KG1 (cell line): ENCODE measurements at regions not wholly inside any gene's neighbourhood (a gene's known extent, or its start where the extent isn't known, plus 50 kb on each side); places are given as distances from the start of the nearest gene placed in this dataset.
"Not testable (repeated sequence)": the region's sequence is repeated elsewhere in the genome, so short reads cannot be mapped to it uniquely, and the experiment has no call there.

Experiments
- DNase-seq: peaks from one replicate; lab custom pipeline; 2025; lab: John Stamatoyannopoulos, UW

DNA sequence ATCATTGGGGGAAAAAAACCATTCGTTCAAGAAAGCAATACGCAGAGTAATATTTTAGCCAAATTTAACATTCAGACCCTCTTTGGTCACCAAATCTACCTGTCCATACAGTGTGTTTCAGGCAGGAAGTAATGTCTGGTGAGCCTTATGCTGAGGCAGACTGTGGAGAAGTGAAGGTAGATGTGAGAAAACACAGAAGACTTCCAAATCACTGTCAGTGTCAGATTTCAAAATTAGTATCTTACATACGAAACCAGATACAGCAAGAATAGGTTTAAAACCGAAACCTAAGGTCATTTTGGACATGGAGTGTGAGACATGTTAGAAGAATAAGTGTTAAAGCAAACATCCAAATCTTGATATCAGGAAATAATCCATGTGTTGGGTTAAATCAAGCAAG, 664.5 kb upstream of the HTR2C start:
- DNase-seq: no peak

GRCh38 chrX:113906168-113906567, 677.7 kb upstream of the HTR2C start:
- no peak for DNase-seq

DNA sequence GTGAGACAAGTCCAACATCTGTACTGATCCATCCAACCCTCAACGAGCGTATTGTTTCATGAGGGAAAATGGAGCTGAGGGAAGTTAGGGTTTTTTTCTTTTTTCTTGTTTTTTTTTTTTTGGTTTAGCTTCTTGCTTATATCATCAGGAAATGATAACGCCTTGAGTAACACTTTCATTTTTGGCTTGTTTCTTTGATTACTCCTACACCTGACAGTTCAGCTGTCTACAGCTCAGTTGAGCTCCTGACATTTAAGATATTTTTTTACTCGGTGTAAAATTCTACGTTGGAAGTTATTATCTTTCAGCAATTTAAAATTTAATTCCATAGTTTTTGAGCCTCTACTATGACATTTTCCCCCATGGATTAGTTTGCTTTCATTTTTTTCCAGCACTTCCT, 691.0 kb upstream of the HTR2C start:
- no peak for DNase-seq

- DNase-seq: no peak
These were observed 691.5 kb upstream of the HTR2C start for GRCh38 chrX:113892401-113892800.

DNA sequence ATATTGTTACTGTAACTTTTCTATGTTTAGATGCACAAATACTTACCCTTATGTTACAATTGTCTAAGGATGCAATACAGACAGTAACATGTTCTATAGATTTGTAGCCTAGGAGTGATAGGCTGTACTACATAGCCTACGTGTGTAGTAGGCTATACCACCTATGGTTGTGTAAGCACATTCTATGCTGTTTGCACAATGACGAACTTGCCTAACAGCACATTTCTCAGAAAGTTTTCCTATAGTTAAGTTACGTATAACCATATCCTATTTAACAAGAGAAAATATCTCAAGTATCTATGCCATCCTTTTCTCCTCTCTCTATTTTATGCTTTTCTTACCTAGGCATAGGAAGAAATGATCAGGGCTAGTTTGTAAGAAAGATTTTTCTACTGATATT, 710.8 kb upstream of the HTR2C start:
- DNase-seq: no peak

DNA sequence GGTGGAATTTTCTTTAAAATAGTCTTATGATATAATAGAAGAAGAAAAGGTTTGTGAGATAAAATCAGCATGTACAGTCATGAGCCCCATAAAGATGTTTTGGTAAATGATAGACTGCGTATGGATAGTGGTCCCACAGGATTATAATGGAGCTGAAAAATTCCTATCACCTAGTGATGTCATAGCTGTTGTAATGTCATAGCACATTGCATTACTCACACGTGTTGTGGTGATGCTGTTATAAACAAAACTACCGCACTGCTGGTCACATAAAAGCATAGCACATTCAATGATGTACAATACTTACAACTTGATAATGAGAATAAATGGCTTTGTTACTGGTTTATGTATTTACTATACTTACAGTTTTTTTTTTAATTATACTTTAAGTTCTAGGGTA, 715.2 kb upstream of the HTR2C start:
- no peak for DNase-seq

DNA sequence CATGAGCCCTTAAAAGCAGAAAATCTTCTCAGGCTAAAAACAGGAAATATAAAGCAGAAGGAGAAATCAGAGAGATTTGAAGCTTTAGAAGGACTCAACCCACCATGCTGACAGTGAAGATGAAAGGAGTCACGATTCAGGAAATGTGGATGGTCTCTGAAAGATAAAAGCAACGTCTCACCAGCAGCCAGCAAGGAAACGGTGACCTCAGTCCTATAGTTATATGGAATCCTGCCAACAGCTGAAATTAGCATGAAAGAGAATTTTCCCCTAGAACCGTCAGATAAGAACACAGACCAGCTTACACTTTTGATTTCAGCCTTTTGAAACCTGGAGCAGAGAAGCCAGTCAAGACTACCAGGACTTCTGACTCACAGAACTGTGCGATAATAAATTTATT, 715.7 kb upstream of the HTR2C start:
- peak; percentile 1 for DNase-seq

- DNase-seq: no peak
These were observed 734.5 kb upstream of the HTR2C start for GRCh38 chrX:113849408-113849807.

DNA sequence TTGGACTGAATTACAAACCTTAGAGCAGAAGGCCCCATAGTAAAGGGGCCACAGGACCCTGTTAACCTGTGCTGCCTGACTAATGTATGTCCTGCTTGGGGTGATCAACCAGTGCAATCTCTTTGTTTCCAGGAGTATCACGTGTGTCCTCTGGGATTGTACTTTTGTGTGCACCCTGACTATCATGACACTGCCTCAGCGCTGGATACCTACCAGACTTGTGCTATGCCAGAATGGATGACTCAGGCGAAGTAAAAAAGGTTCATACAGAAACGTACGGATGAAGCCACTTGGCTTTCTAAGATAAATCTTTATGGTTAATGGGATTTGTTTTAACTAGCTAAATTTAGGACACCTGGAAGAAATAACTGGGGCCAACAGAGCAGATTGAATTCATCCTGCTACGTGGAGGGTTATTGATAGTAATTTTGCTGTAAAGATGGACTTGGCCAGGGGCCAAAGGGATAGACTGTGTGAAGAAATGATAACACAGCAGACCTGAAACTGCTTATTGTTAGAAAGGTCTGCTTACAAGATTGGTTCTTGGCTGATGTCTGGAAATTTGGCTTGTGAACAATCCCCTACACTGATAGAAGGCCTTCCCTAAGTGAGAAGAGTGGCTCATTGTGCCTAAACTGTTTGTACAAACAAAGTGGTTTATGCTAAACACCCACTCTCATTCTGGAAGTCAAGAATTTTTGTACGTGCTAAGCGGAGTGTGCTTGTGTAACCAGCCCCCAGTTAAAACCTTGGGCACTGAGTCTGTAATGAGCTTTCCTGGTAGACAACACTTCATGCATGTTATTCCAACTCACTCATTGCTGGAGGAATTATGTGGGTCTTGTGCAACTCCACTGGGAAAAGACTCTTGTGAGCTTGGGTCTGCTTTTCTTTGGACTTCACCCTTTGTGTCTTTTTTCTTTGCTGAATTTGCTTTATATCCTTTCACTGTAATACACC, 750.5 kb upstream of the HTR2C start:
- no peak for DNase-seq

DNA sequence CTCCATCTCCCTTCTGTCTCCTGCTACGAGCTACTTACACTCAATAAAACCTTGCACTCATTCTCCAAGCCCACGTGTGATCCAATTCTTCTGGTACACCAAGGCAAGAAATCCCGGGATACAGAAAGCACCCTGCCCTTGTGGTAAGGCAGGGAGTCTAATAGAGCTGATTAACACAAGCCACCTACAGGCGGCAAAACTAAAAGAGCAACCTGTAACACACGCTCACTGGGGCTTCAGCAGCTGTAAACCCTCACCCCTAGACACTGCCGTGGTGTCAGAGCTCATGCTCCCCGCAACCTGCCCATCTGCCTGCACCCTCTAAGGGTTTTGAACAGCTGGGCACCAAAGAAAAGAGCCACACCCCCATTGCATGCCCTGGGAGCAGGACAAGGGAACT, 755.4 kb upstream of the HTR2C start:
- DNase-seq: no peak

GRCh38 chrX:113818346-113818745, 765.5 kb upstream of the HTR2C start:
- no peak for DNase-seq

GRCh38 chrX:113804819-113805218, 779.1 kb upstream of the HTR2C start:
- DNase-seq: no peak

GRCh38 chrX:113804291-113804690, 779.6 kb upstream of the HTR2C start:
- DNase-seq: no peak

DNA sequence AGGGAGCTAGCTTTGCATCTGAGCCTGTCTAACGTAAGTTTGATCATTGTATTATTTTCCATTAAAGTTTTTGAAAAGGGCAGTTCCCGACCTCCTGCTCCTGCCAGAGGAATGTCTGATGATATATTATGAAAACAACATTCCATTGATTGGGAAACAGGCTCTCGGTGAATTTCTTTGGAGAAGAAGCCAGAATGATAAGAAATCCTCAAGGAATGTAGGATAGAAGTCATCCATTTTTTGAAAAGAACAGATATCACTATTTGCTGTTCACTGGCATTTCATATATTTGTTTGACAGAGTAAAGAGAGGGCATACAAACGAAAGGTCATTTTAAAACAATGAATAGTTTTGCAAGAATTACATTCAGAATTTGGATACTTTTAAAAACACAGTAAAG, 781.0 kb upstream of the HTR2C start:
- DNase-seq: no peak

DNA sequence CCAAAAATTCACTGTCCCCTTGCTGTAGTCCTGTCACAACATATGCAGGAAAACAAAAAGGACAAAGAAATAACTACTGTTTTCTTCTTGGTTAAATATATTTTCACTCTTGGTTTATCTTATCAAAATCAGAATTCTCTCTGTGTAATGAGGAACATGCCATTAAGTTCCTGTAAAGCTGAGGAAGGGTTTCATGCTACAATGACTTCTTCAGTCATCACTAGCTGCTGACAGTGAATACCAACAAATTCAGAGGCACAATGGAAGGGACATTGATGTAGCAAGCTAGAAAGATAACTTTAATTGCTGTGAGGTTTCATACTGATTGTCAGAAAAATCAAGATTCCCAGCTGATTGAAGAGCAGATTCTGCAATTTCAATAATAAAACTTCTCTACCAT, 782.9 kb upstream of the HTR2C start:
- no peak for DNase-seq

DNA sequence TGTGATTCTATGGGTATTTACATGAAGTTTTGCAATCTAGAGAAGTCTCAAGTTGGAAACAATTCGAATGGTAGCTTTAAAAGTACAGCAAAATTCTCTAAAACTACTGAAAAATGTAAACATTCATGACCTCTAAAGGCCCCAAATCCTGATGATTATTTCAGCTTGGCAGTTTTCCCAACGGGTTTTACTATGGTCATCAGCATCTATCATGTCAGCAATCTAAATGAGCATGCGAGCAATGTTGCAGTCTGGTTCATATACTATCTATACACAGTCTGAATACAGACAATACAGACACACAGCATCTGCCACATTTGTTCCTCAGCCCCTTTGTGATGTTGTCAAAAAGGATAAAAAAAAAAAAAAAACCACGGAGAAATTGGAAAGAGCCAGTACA, 790.3 kb upstream of the HTR2C start:
- DNase-seq: no peak

DNA sequence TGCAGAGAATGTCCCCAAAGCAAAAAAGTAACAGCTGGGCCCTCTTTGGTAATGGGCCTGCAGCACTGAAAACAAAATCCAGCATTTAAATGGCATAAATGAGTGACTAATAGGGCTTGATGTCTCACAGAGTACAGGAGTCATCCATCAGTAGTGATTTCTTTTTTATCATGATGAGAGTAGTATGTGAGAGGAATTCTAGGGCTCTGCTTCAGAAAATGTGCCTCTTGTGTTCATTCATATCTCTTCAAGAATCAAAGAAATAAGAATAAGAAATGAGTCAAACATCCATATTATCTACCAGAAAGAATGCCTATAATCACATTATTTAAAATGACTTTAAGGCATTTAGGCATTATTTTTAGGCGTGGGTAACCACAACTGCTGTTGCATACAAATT, 792.9 kb upstream of the HTR2C start:
- DNase-seq: no peak

DNA sequence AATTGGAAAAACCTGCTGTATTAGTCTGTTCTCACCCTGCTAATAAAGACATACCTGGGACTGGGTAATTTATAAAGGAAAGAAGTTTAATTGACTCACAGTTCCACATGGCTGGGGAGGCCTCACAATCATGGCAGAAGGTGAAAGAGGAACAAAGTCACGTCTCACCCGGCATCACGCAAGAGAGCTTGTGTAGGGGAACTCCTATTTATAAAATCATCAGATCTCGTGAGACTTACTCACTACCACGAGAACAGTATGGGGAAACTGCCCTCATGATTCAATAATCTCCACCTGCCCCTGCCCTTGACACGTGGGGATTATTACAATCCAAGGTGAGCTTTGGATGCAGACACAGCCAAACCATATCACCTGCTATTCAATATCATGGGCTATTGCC, 799.1 kb upstream of the HTR2C start:
- DNase-seq: not testable (repeated sequence)

DNA sequence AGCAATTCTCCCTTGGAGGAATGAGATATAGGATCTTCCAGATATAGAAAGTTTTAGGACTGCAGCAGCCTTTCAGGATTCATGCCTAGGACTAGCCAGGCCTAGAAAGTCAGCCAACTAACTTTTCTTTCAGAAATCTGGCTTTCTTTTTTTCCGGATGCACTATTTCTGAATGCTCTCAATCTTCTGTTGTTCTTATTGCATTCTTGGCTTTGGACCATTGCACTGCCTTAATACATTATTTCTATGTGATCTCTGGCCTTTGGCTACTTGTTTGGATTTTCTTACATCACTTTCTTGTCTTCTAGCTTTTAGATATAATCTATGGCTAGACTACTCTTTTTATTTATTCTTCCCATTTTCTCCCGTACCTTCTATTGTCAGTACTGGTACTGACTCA, 813.1 kb upstream of the HTR2C start:
- no peak for DNase-seq

DNA sequence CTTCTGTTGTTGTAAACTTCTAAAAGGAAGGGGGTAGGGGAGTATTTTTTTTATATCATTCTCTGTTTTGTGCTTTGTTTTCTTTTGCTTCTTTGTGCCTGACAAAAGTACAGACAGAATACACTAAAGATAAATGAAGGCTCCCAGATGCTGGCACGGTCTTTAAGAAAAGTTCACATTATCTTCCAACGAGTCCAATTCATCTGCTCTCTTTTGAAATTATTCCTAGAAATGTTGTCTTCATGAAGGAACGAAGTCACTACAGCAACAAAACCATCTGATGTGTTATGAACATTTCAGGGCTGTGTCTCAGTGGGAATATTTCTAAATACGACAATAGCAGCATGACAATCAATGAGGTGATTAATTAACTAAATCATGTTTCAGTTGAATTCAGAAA, 813.8 kb upstream of the HTR2C start:
- no peak for DNase-seq

DNA sequence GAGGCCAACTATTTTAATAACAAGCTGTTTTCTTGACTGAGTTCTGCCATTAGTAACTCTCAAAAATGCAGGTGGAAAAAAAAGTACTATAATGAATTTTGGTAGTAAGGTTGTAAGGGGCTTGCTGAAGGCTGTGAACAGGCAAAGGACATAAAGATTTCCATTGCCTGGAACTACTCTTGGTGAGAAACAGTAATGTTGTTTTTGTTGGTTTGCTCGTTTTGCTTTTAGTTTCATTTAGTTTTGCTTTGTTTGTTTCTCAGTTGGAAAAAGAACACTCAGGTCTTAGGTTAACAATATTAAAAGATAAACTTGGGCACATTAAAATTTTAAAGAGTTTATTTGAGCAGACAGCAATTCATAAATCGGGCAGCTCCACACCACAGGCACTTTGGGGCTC, 824.5 kb upstream of the HTR2C start:
- no peak for DNase-seq

- no peak for DNase-seq
These were observed 836.5 kb upstream of the HTR2C start for GRCh38 chrX:113747274-113747973.

GRCh38 chrX:113743069-113743468, 840.8 kb upstream of the HTR2C start:
- no peak for DNase-seq

- no peak for DNase-seq
These were observed 842.1 kb upstream of the HTR2C start for GRCh38 chrX:113741744-113742143.
